ENCODE measurements at regions not wholly inside any gene's neighbourhood (a gene's known extent, or its start where the extent isn't known, plus 50 kb on each side); places are given as distances from the start of the nearest gene placed in this dataset.

- ChIA-PET RAD21 (ENCODE audit: low non-redundant PET in 1 of 2, low total read pairs in 2 of 2, uncharacterized antibody in 2 of 2, unreplicated experiment in 2 of 2) (no interaction called here), CTCF (no interaction called here), POLR2A (no interaction called here)
- no peaks in the 10 kb centered on the region for H3K79me2 ChIP-seq (ENCODE audit: insufficient read depth, low read length)
- no peak overlapping the region for H3K4me3 ChIP-seq (replicated peaks in 1 of 2; ENCODE audit: low read depth in 1 of 2, low read length in 2 of 2)
- no peak for ATAC-seq
- BruUV-seq (replicated peaks): no TSS peak
- H3K9me2 ChIP-seq (ENCODE audit: insufficient read depth): no peaks in the 10 kb centered on the region
- TF ChIP-seq TCF7L2 (IDR thresholded peaks at IDR 0.05; ENCODE audit: borderline replicate concordance, extremely low read depth, insufficient read depth, insufficient read length) (peak; percentile 58), JUND (IDR thresholded peaks at IDR 0.05) (no peak)
- H3K4me1 ChIP-seq (ENCODE audit: control insufficient read depth in 1 of 2, insufficient read depth in 2 of 2, low read length in 2 of 2): peaks cover 0 to 6% of the 10 kb centered on the region in 2 experiments; a peak in 1 of 4 replicates
- H3K27ac ChIP-seq (ENCODE audit: low read depth, low read length): no peak overlapping the region
- H3K4me2 ChIP-seq (ENCODE audit: low read length): no peak overlapping the region
- no peak overlapping the region for H2AFZ ChIP-seq (ENCODE audit: low read depth, low read length, poor library complexity, severe bottlenecking)
- H3K27me3 ChIP-seq (ENCODE audit: insufficient read depth, low read length): no peaks in the 10 kb centered on the region
- no peaks in the 10 kb centered on the region for H3K36me3 ChIP-seq (ENCODE audit: control insufficient read depth in 1 of 2, insufficient read depth in 2 of 2, low read length in 2 of 2)
- no peaks in the 10 kb centered on the region for H4K20me1 ChIP-seq (ENCODE audit: insufficient read depth)
- intact Hi-C loops (cut with micrococcal nuclease): no loop called here
- H3K9me3 ChIP-seq (ENCODE audit: control insufficient read depth in 1 of 2, insufficient read depth in 1 of 2, low read depth in 1 of 2, low read length in 2 of 2): peaks cover 0 to 6% of the 10 kb centered on the region in 2 experiments; a peak in 2 of 4 replicates
- DNase-seq (ENCODE audit: low read depth, low spot score): no peak
- no peak overlapping the region for H3K9ac ChIP-seq (ENCODE audit: low read length)
Measured at GRCh38 chr2:12663306-12664037, 53.3 kb upstream of the TRIB2 start.

GRCh38 chr2:12665334-12665733 is 51.4 kb upstream of the TRIB2 start:
- DNase-seq (ENCODE audit: low read depth, low spot score) (peak; percentile 12), ATAC-seq (peak; percentile 52; the same call in 1 of the 2 replicates)
- no peak for TF ChIP-seq JUND (IDR thresholded peaks at IDR 0.05)
- TF ChIP-seq ZBTB33 (IDR thresholded peaks at IDR 0.05; ENCODE audit: extremely low read depth, insufficient replicate concordance, low read length): no peak
- no peak for TF ChIP-seq RAD21 (IDR thresholded peaks at IDR 0.05; ENCODE audit: low read depth)
- no peak for TF ChIP-seq SIN3A (IDR thresholded peaks at IDR 0.05; ENCODE audit: low read depth)
- no peak for TF ChIP-seq FOSL1 (IDR thresholded peaks at IDR 0.05; ENCODE audit: low read depth)
- TF ChIP-seq SRF (IDR thresholded peaks at IDR 0.05; ENCODE audit: low read depth): no peak
- no peak for TF ChIP-seq CEBPB (IDR thresholded peaks at IDR 0.05; ENCODE audit: low read depth)
- no peak for TF ChIP-seq ZFX (IDR thresholded peaks at IDR 0.05)
- TF ChIP-seq TCF7L2 (IDR thresholded peaks at IDR 0.05; ENCODE audit: borderline replicate concordance, extremely low read depth, insufficient read depth, insufficient read length): no peak
- TF ChIP-seq EZH2phosphoT487 (IDR thresholded peaks at IDR 0.05; ENCODE audit: borderline replicate concordance): no peak
- TF ChIP-seq MAX (IDR thresholded peaks at IDR 0.05): no peak
- no peak for TF ChIP-seq POLR2AphosphoS5 (IDR thresholded peaks at IDR 0.05; ENCODE audit: low read depth, low read length)
- TF ChIP-seq YY1 (IDR thresholded peaks at IDR 0.05; ENCODE audit: extremely low read depth, insufficient replicate concordance, low read depth, low read length): no peak
- no peak for TF ChIP-seq ATF3 (IDR thresholded peaks at IDR 0.05)
- TF ChIP-seq CBX3 (IDR thresholded peaks at IDR 0.05; ENCODE audit: low read depth): no peak
- no peak for TF ChIP-seq ZNF274 (IDR thresholded peaks at IDR 0.05; ENCODE audit: low read depth, low read length)
- no peak for TF ChIP-seq SP1 (IDR thresholded peaks at IDR 0.05; ENCODE audit: low read depth)
- CTCF ChIA-PET: no interaction called here
- RAD21 ChIA-PET (ENCODE audit: low non-redundant PET in 1 of 2, low total read pairs in 2 of 2, uncharacterized antibody in 2 of 2, unreplicated experiment in 2 of 2): no interaction called here
- peaks cover 0 to 6% of the 10 kb centered on the region in 2 experiments; a peak in 2 of 4 replicates for H3K9me3 ChIP-seq (ENCODE audit: control insufficient read depth in 1 of 2, insufficient read depth in 1 of 2, low read depth in 1 of 2, low read length in 2 of 2)
- H3K27me3 ChIP-seq (ENCODE audit: insufficient read depth, low read length): no peaks in the 10 kb centered on the region
- no peak overlapping the region for H3K9ac ChIP-seq (ENCODE audit: low read length)
- intact Hi-C loops (cut with micrococcal nuclease): no loop called here
- H3K79me2 ChIP-seq (ENCODE audit: insufficient read depth, low read length): no peaks in the 10 kb centered on the region
- no peak overlapping the region for H2AFZ ChIP-seq (ENCODE audit: low read depth, low read length, poor library complexity, severe bottlenecking)
- no peaks in the 10 kb centered on the region for H4K20me1 ChIP-seq (ENCODE audit: insufficient read depth)
- BruUV-seq (replicated peaks): no TSS peak
- H3K4me3 ChIP-seq (replicated peaks in 1 of 2; ENCODE audit: low read depth in 1 of 2, low read length in 2 of 2): no peak overlapping the region
- no peaks in the 10 kb centered on the region for H3K9me2 ChIP-seq (ENCODE audit: insufficient read depth)
- H3K4me2 ChIP-seq (ENCODE audit: low read length): peak overlapping the region; percentile 22; the same call in 1 of the 2 replicates
- POLR2A ChIA-PET: no interaction called here
- peaks cover 0 to 6% of the 10 kb centered on the region in 2 experiments; a peak in 1 of 4 replicates for H3K4me1 ChIP-seq (ENCODE audit: control insufficient read depth in 1 of 2, insufficient read depth in 2 of 2, low read length in 2 of 2)
- H3K27ac ChIP-seq (ENCODE audit: low read depth, low read length): no peak overlapping the region
- no peaks in the 10 kb centered on the region for H3K36me3 ChIP-seq (ENCODE audit: control insufficient read depth in 1 of 2, insufficient read depth in 2 of 2, low read length in 2 of 2)
